ENCODE measurements at regions not wholly inside any gene's neighbourhood (a gene's known extent, or its start where the extent isn't known, plus 50 kb on each side); places are given as distances from the start of the nearest gene placed in this dataset.
"Not testable (repeated sequence)": the region's sequence is repeated elsewhere in the genome, so short reads cannot be mapped to it uniquely, and the experiment has no call there.

- Mint-ChIP-seq H3K36me3 (ENCODE audit: low read depth) (no peaks in the 10 kb centered on the region), H3K27me3 (ENCODE audit: low read depth) (no peaks in the 10 kb centered on the region), H3K27ac (ENCODE audit: unreplicated experiment) (no peak overlapping the region), H3K4me3 (ENCODE audit: unreplicated experiment) (no peak overlapping the region), H3K9me3 (ENCODE audit: low read depth) (no peaks in the 10 kb centered on the region), H3K4me1 (ENCODE audit: low read depth) (peaks cover 22% of the 10 kb centered on the region)
- no peak for DNase-seq (ENCODE audit: low spot score)
- no peak for TF ChIP-seq CTCF (IDR thresholded peaks at IDR 0.05)
Measured at GRCh38 chr3:81837071-81837593, 75.7 kb upstream of the GBE1 start.

GRCh38 chr3:81829937-81830336, 68.5 kb upstream of the GBE1 start:
- no peak for DNase-seq (ENCODE audit: low spot score)
- H3K27ac Mint-ChIP-seq (ENCODE audit: unreplicated experiment): no peak overlapping the region
- H3K27me3 Mint-ChIP-seq (ENCODE audit: low read depth): no peaks in the 10 kb centered on the region
- no peaks in the 10 kb centered on the region for H3K4me1 Mint-ChIP-seq (ENCODE audit: low read depth)
- H3K9me3 Mint-ChIP-seq (ENCODE audit: low read depth): peaks cover 3% of the 10 kb centered on the region
- no peak overlapping the region for H3K4me3 Mint-ChIP-seq (ENCODE audit: unreplicated experiment)
- H3K36me3 Mint-ChIP-seq (ENCODE audit: low read depth): no peaks in the 10 kb centered on the region
- no peak for TF ChIP-seq CTCF (IDR thresholded peaks at IDR 0.05)

GRCh38 chr3:81829272-81829671, 67.8 kb upstream of the GBE1 start:
- H3K27me3 Mint-ChIP-seq (ENCODE audit: low read depth): not testable (repeated sequence)

GRCh38 chr3:81823882-81824395, 62.5 kb upstream of the GBE1 start:
- H3K4me3 Mint-ChIP-seq (ENCODE audit: unreplicated experiment): no peak overlapping the region
- DNase-seq (ENCODE audit: low spot score): no peak
- H3K9me3 Mint-ChIP-seq (ENCODE audit: low read depth): peaks cover 12% of the 10 kb centered on the region
- no peak overlapping the region for H3K27ac Mint-ChIP-seq (ENCODE audit: unreplicated experiment)
- no peaks in the 10 kb centered on the region for H3K36me3 Mint-ChIP-seq (ENCODE audit: low read depth)
- peaks cover 2% of the 10 kb centered on the region for H3K4me1 Mint-ChIP-seq (ENCODE audit: low read depth)
- H3K27me3 Mint-ChIP-seq (ENCODE audit: low read depth): no peaks in the 10 kb centered on the region
- TF ChIP-seq CTCF (IDR thresholded peaks at IDR 0.05): no peak

More at GRCh38 chr3:81829272-81829671, 67.8 kb upstream of the GBE1 start:
- H3K9me3 Mint-ChIP-seq (ENCODE audit: low read depth); H3K27ac Mint-ChIP-seq (ENCODE audit: unreplicated experiment); H3K4me1 Mint-ChIP-seq (ENCODE audit: low read depth); H3K36me3 Mint-ChIP-seq (ENCODE audit: low read depth); DNase-seq (ENCODE audit: low spot score); H3K4me3 Mint-ChIP-seq (ENCODE audit: unreplicated experiment): not testable (repeated sequence)

- Mint-ChIP-seq H3K27ac (ENCODE audit: unreplicated experiment) (no peak overlapping the region), H3K36me3 (ENCODE audit: low read depth) (no peaks in the 10 kb centered on the region), H3K9me3 (ENCODE audit: low read depth) (peaks cover 21% of the 10 kb centered on the region), H3K4me3 (ENCODE audit: unreplicated experiment) (no peak overlapping the region), H3K4me1 (ENCODE audit: low read depth) (peaks cover 2% of the 10 kb centered on the region), H3K27me3 (ENCODE audit: low read depth) (no peaks in the 10 kb centered on the region)
- TF ChIP-seq CTCF (IDR thresholded peaks at IDR 0.05): no peak
- no peak for DNase-seq (ENCODE audit: low spot score)
Measured at GRCh38 chr3:81823086-81823485, 61.6 kb upstream of the GBE1 start.
